ENCODE measurements at regions not wholly inside any gene's neighbourhood (a gene's known extent, or its start where the extent isn't known, plus 50 kb on each side); places are given as distances from the start of the nearest gene placed in this dataset.

DNA sequence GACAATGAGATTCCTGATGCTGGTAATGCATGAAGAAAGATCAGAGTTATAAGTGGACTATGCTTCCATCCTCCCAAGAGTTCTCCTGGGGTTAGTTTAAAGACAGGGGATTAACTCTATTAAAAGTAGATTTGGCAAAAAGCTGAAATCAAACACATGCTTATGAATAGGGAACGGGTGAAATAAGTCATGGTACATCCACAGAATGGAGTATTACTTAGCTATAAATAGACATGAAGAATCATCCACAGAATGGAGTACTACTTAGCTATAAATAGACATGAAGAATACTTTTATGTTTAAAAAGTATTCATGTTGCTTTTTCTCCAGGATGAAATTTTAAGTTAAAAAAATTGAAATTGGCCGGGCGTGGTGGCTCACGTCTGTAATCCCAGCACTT, 596.4 kb upstream of the B3GAT1 start:
- TF ChIP-seq POLR2A (IDR thresholded peaks at IDR 0.05), result no peak
- TF ChIP-seq, protein P1, sequence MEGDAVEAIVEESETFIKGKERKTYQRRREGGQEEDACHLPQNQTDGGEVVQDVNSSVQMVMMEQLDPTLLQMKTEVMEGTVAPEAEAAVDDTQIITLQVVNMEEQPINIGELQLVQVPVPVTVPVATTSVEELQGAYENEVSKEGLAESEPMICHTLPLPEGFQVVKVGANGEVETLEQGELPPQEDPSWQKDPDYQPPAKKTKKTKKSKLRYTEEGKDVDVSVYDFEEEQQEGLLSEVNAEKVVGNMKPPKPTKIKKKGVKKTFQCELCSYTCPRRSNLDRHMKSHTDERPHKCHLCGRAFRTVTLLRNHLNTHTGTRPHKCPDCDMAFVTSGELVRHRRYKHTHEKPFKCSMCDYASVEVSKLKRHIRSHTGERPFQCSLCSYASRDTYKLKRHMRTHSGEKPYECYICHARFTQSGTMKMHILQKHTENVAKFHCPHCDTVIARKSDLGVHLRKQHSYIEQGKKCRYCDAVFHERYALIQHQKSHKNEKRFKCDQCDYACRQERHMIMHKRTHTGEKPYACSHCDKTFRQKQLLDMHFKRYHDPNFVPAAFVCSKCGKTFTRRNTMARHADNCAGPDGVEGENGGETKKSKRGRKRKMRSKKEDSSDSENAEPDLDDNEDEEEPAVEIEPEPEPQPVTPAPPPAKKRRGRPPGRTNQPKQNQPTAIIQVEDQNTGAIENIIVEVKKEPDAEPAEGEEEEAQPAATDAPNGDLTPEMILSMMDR (IDR thresholded peaks at IDR 0.05), result no peak
- Histone ChIP-seq H3K4me3 (no peak overlapping the region), H3K4me1 (replicated peaks in 1 of 2) (no peaks in the 10 kb centered on the region), H3K27ac (no peak overlapping the region), H3K36me3 (replicated peaks in 1 of 2) (no peaks in the 10 kb centered on the region), H3K9me3 (replicated peaks in 1 of 3) (no peaks in the 10 kb centered on the region), H3K27me3 (no peaks in the 10 kb centered on the region)
- WGBS, 4 donors, result 80 to 84% (median 82%) methylated on average over 4 of the region's 4 CpGs
- intact Hi-C loops (cut with DNase I), result no loop called here
- DNase-seq, result no peak

- Histone ChIP-seq H3K36me3 (replicated peaks in 1 of 2) (no peaks in the 10 kb centered on the region), H3K27me3 (no peaks in the 10 kb centered on the region), H3K9me3 (replicated peaks in 1 of 3) (no peaks in the 10 kb centered on the region), H3K27ac (no peak overlapping the region), H3K4me3 (no peak overlapping the region), H3K4me1 (replicated peaks in 1 of 2) (no peaks in the 10 kb centered on the region)
- intact Hi-C loops (cut with DNase I), result no loop called here
- WGBS, 4 donors, result 0 to 14% (median 11%) methylated on average over 4 of the region's 4 CpGs
- DNase-seq, result no peak
- TF ChIP-seq, protein P1 (IDR thresholded peaks at IDR 0.05), result no peak
- TF ChIP-seq POLR2A (IDR thresholded peaks at IDR 0.05), result no peak
These were observed 596.0 kb upstream of the B3GAT1 start for GRCh38 chr11:135008001-135008405.

DNA sequence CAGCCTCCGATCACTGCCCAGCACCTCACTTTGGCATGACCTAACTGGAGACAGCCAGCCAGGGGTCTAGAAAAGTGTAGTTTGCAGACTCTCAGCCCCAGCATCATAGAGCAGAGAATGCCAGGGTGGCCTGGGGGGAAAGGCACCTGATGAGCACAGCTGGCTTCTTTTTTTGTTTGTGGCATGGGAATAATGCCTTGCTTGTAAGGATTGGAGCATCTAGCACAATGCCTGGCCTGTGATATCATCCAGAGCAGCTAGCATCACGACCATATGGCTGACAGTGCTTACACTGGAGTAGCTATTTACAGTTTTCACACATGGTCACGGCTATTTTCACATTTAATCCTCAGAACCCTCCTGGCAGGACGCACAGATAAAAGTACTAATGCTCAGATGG, 594.8 kb upstream of the B3GAT1 start:
- WGBS, 4 donors, result 58 to 83% (median 70%) methylated on average over 4 of the region's 4 CpGs
- Histone ChIP-seq H3K9me3 (replicated peaks in 1 of 3) (no peaks in the 10 kb centered on the region), H3K27ac (no peak overlapping the region), H3K4me1 (replicated peaks in 1 of 2) (no peaks in the 10 kb centered on the region), H3K27me3 (no peaks in the 10 kb centered on the region), H3K36me3 (replicated peaks in 1 of 2) (no peaks in the 10 kb centered on the region), H3K4me3 (no peak overlapping the region)
- TF ChIP-seq POLR2A (IDR thresholded peaks at IDR 0.05), result no peak
- TF ChIP-seq, protein P1 (IDR thresholded peaks at IDR 0.05), result no peak
- intact Hi-C loops (cut with DNase I), result no loop called here
- DNase-seq, result no peak

GRCh38 chr11:135004495-135004894, 592.5 kb upstream of the B3GAT1 start:
- Histone ChIP-seq H3K27me3 (no peaks in the 10 kb centered on the region), H3K4me1 (replicated peaks in 1 of 2) (no peaks in the 10 kb centered on the region), H3K9me3 (replicated peaks in 1 of 3) (no peaks in the 10 kb centered on the region), H3K27ac (no peak overlapping the region), H3K36me3 (replicated peaks in 1 of 2) (no peaks in the 10 kb centered on the region), H3K4me3 (no peak overlapping the region)
- TF ChIP-seq, protein P1 (IDR thresholded peaks at IDR 0.05), result no peak
- no peak for TF ChIP-seq POLR2A (IDR thresholded peaks at IDR 0.05)
- intact Hi-C loops (cut with DNase I), result no loop called here
- DNase-seq, result no peak
- 37 to 60% (median 55%) methylated on average over 4 to 5 of the region's 5 CpGs for WGBS, 4 donors

Data from adrenal gland (tissue), 9 donors.